ENCODE measurements at regions not wholly inside any gene's neighbourhood (a gene's known extent, or its start where the extent isn't known, plus 50 kb on each side); places are given as distances from the start of the nearest gene placed in this dataset.

- no peaks in the 10 kb centered on the region for H3K4me1 ChIP-seq (ENCODE audit: insufficient read depth, low read length, poor library complexity, severe bottlenecking)
- H3K27ac ChIP-seq (ENCODE audit: low read depth, low read length, poor library complexity, severe bottlenecking): no peak overlapping the region
- no peaks in the 10 kb centered on the region for H3K79me2 ChIP-seq (ENCODE audit: insufficient read depth, low read depth, low read length)
- no peaks in the 10 kb centered on the region for H3K9me2 ChIP-seq (ENCODE audit: insufficient read depth, low read length)
- DNase-seq (ENCODE audit: low spot score): no peak
- H4K20me1 ChIP-seq (ENCODE audit: insufficient read depth, low read length): no peaks in the 10 kb centered on the region
- BruUV-seq (replicated peaks): no TSS peak
- intact Hi-C loops (cut with micrococcal nuclease; ENCODE audit: unreplicated experiment): no loop called here
- ChIA-PET POLR2A (interaction anchor here (0.6 kb wide), 2 partner anchors 29 to 352 kb away, joined by 3 read pairs; no protein-coding TSS in a partner anchor), CTCF (ENCODE audit: unreplicated experiment) (no interaction called here)
- H3K4me2 ChIP-seq (ENCODE audit: low read length): no peak overlapping the region
- TF ChIP-seq EZH2phosphoT487 (IDR thresholded peaks at IDR 0.05; ENCODE audit: borderline replicate concordance, low read depth, low read length): no peak
- TF ChIP-seq CTCF (conservative IDR thresholded peaks at IDR 0.05; ENCODE audit: low read length): no peak
- no peak overlapping the region for H2AFZ ChIP-seq (ENCODE audit: low read length)
- H3K36me3 ChIP-seq (ENCODE audit: insufficient read depth, low read length): no peaks in the 10 kb centered on the region
- no peaks in the 10 kb centered on the region for H3K9me3 ChIP-seq (ENCODE audit: low read length)
- H3K4me3 ChIP-seq (ENCODE audit: low read depth, low read length, poor library complexity, severe bottlenecking): no peak overlapping the region
Observed at GRCh38 chr18:75482880-75483279, 55.4 kb upstream of the SMIM21 start.

- no peak for DNase-seq (ENCODE audit: low spot score)
- intact Hi-C loops (cut with micrococcal nuclease; ENCODE audit: unreplicated experiment): no loop called here
- no TSS peak for BruUV-seq (replicated peaks)
- no peaks in the 10 kb centered on the region for H4K20me1 ChIP-seq (ENCODE audit: insufficient read depth, low read length)
- H3K79me2 ChIP-seq (ENCODE audit: insufficient read depth, low read depth, low read length): no peaks in the 10 kb centered on the region
- H3K4me2 ChIP-seq (ENCODE audit: low read length): no peak overlapping the region
- no peaks in the 10 kb centered on the region for H3K9me3 ChIP-seq (ENCODE audit: low read length)
- no peaks in the 10 kb centered on the region for H3K4me1 ChIP-seq (ENCODE audit: insufficient read depth, low read length, poor library complexity, severe bottlenecking)
- no peaks in the 10 kb centered on the region for H3K9me2 ChIP-seq (ENCODE audit: insufficient read depth, low read length)
- ChIA-PET CTCF (ENCODE audit: unreplicated experiment) (no interaction called here), POLR2A (no interaction called here)
- TF ChIP-seq EZH2phosphoT487 (IDR thresholded peaks at IDR 0.05; ENCODE audit: borderline replicate concordance, low read depth, low read length): no peak
- no peak for TF ChIP-seq CTCF (conservative IDR thresholded peaks at IDR 0.05; ENCODE audit: low read length)
- no peak overlapping the region for H2AFZ ChIP-seq (ENCODE audit: low read length)
- no peak overlapping the region for H3K4me3 ChIP-seq (ENCODE audit: low read depth, low read length, poor library complexity, severe bottlenecking)
- H3K36me3 ChIP-seq (ENCODE audit: insufficient read depth, low read length): no peaks in the 10 kb centered on the region
- no peak overlapping the region for H3K27ac ChIP-seq (ENCODE audit: low read depth, low read length, poor library complexity, severe bottlenecking)
Observed at GRCh38 chr18:75480487-75480886, 53.0 kb upstream of the SMIM21 start.

- no peaks in the 10 kb centered on the region for H3K79me2 ChIP-seq (ENCODE audit: insufficient read depth, low read depth, low read length)
- intact Hi-C loops (cut with micrococcal nuclease; ENCODE audit: unreplicated experiment): loop anchor here (5.0 kb wide), 1 partner anchor 827 kb away; no protein-coding TSS in a partner anchor
- TF ChIP-seq CTCF (conservative IDR thresholded peaks at IDR 0.05; ENCODE audit: low read length) (peak; percentile 72), EZH2phosphoT487 (IDR thresholded peaks at IDR 0.05; ENCODE audit: borderline replicate concordance, low read depth, low read length) (no peak)
- H4K20me1 ChIP-seq (ENCODE audit: insufficient read depth, low read length): no peaks in the 10 kb centered on the region
- H3K27ac ChIP-seq (ENCODE audit: low read depth, low read length, poor library complexity, severe bottlenecking): no peak overlapping the region
- H3K4me1 ChIP-seq (ENCODE audit: insufficient read depth, low read length, poor library complexity, severe bottlenecking): no peaks in the 10 kb centered on the region
- ChIA-PET CTCF (ENCODE audit: unreplicated experiment) (no interaction called here), POLR2A (no interaction called here)
- no peaks in the 10 kb centered on the region for H3K36me3 ChIP-seq (ENCODE audit: insufficient read depth, low read length)
- no peak overlapping the region for H2AFZ ChIP-seq (ENCODE audit: low read length)
- no peak overlapping the region for H3K4me3 ChIP-seq (ENCODE audit: low read depth, low read length, poor library complexity, severe bottlenecking)
- DNase-seq (ENCODE audit: low spot score): peak; percentile 24
- no peaks in the 10 kb centered on the region for H3K9me2 ChIP-seq (ENCODE audit: insufficient read depth, low read length)
- no peaks in the 10 kb centered on the region for H3K9me3 ChIP-seq (ENCODE audit: low read length)
- no TSS peak for BruUV-seq (replicated peaks)
- H3K4me2 ChIP-seq (ENCODE audit: low read length): no peak overlapping the region
Observed at GRCh38 chr18:75478996-75479880, 51.7 kb upstream of the SMIM21 start.
